ENCODE measurements at regions not wholly inside any gene's neighbourhood (a gene's known extent, or its start where the extent isn't known, plus 50 kb on each side); places are given as distances from the start of the nearest gene placed in this dataset.

GRCh38 chr17:77488531-77489238, 347.9 kb downstream of the SEC14L1 start:
- TF ChIP-seq CTCF (IDR thresholded peaks at IDR 0.05), result no peak
- TF ChIP-seq POLR2A (IDR thresholded peaks at IDR 0.05; ENCODE audit: low read depth), result no peak
